ENCODE measurements at regions not wholly inside any gene's neighbourhood (a gene's known extent, or its start where the extent isn't known, plus 50 kb on each side); places are given as distances from the start of the nearest gene placed in this dataset.

DNA sequence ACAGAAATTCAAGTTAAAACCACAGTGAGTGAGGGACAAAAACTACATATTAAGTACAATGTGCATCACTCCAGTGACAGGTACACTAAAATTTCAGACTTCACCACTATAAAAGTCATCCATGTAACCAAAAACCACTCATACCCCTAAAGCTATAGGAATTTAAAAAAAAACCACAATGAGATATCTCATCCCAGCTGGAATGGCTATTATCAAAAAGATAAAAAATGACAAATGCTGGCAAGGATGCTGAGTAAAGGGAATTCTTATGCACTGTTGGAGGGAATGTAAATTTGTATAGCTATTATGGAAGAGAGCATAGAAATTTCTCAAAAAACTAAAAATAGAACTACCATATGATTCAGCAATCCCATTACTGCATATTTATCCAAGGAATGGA lies 171.1 kb downstream of the HHIP start:
- Mint-ChIP-seq H3K27ac (ENCODE audit: unreplicated experiment) (no peak overlapping the region), H3K4me3 (ENCODE audit: unreplicated experiment) (no peak overlapping the region), H3K4me1 (ENCODE audit: unreplicated experiment) (no peaks in the 10 kb centered on the region), H3K36me3 (ENCODE audit: low read depth, unreplicated experiment) (no peaks in the 10 kb centered on the region), H3K9me3 (ENCODE audit: unreplicated experiment) (no peaks in the 10 kb centered on the region), H3K27me3 (ENCODE audit: unreplicated experiment) (no peaks in the 10 kb centered on the region)
- DNase-seq (ENCODE audit: low spot score) = no peak
- TF ChIP-seq, protein P1, sequence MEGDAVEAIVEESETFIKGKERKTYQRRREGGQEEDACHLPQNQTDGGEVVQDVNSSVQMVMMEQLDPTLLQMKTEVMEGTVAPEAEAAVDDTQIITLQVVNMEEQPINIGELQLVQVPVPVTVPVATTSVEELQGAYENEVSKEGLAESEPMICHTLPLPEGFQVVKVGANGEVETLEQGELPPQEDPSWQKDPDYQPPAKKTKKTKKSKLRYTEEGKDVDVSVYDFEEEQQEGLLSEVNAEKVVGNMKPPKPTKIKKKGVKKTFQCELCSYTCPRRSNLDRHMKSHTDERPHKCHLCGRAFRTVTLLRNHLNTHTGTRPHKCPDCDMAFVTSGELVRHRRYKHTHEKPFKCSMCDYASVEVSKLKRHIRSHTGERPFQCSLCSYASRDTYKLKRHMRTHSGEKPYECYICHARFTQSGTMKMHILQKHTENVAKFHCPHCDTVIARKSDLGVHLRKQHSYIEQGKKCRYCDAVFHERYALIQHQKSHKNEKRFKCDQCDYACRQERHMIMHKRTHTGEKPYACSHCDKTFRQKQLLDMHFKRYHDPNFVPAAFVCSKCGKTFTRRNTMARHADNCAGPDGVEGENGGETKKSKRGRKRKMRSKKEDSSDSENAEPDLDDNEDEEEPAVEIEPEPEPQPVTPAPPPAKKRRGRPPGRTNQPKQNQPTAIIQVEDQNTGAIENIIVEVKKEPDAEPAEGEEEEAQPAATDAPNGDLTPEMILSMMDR (IDR thresholded peaks at IDR 0.05; ENCODE audit: unreplicated experiment) = no peak

GRCh38 chr4:144818136-144818535 lies 172.2 kb downstream of the HHIP start:
- Mint-ChIP-seq H3K36me3 (ENCODE audit: low read depth, unreplicated experiment) (no peaks in the 10 kb centered on the region), H3K27me3 (ENCODE audit: unreplicated experiment) (no peaks in the 10 kb centered on the region), H3K27ac (ENCODE audit: unreplicated experiment) (no peak overlapping the region), H3K4me1 (ENCODE audit: unreplicated experiment) (no peaks in the 10 kb centered on the region), H3K9me3 (ENCODE audit: unreplicated experiment) (no peaks in the 10 kb centered on the region), H3K4me3 (ENCODE audit: unreplicated experiment) (no peak overlapping the region)
- TF ChIP-seq, protein P1 (IDR thresholded peaks at IDR 0.05; ENCODE audit: unreplicated experiment) = no peak
- no peak for DNase-seq (ENCODE audit: low spot score)

- TF ChIP-seq, protein P1 (IDR thresholded peaks at IDR 0.05; ENCODE audit: unreplicated experiment) = no peak
- no peaks in the 10 kb centered on the region for H3K4me1 Mint-ChIP-seq (ENCODE audit: unreplicated experiment)
- H3K27ac Mint-ChIP-seq (ENCODE audit: unreplicated experiment) = no peak overlapping the region
- no peaks in the 10 kb centered on the region for H3K36me3 Mint-ChIP-seq (ENCODE audit: low read depth, unreplicated experiment)
- no peak overlapping the region for H3K4me3 Mint-ChIP-seq (ENCODE audit: unreplicated experiment)
- DNase-seq (ENCODE audit: low spot score) = no peak
- no peaks in the 10 kb centered on the region for H3K9me3 Mint-ChIP-seq (ENCODE audit: unreplicated experiment)
- H3K27me3 Mint-ChIP-seq (ENCODE audit: unreplicated experiment) = no peaks in the 10 kb centered on the region
These were observed 173.6 kb downstream of the HHIP start for GRCh38 chr4:144819591-144819990.

DNA sequence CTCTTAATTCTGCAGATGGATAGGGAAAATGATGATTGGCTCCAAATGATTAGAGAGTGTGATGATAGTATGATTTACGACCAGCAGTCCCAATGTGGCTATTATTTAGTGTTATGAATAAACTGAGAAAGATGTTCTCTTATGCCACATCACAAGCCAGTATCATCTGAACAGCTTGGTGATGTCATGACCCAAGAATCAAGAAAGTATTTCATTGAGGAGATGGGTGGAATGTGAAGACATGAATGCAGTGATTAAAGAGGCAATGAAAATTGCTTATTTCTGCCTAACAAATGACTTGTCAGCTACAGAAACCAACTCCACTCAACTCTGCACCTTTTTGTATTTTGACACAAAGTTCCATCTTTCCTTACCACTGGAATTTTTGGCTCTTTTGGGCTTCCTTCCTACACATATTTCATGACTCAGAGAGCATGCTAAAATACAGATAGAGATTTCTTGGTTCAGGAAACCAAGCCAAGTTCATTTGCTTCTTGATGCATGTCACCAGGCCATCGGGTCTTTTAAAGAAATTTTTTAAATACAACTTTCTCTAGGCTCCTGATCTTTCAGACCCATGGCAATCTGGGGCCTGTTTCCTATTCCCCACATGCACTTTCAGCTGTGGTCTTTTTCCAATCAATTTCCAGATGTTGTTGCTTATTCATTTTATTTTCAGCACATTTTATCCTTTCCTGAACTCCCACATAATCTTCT lies 174.2 kb downstream of the HHIP start:
- Mint-ChIP-seq H3K9me3 (ENCODE audit: unreplicated experiment) (no peaks in the 10 kb centered on the region), H3K4me1 (ENCODE audit: unreplicated experiment) (no peaks in the 10 kb centered on the region), H3K4me3 (ENCODE audit: unreplicated experiment) (no peak overlapping the region), H3K27ac (ENCODE audit: unreplicated experiment) (no peak overlapping the region), H3K27me3 (ENCODE audit: unreplicated experiment) (no peaks in the 10 kb centered on the region), H3K36me3 (ENCODE audit: low read depth, unreplicated experiment) (no peaks in the 10 kb centered on the region)
- no peak for DNase-seq (ENCODE audit: low spot score)
- TF ChIP-seq, protein P1 (IDR thresholded peaks at IDR 0.05; ENCODE audit: unreplicated experiment) = no peak

GRCh38 chr4:144820728-144821085 lies 174.8 kb downstream of the HHIP start:
- H3K36me3 Mint-ChIP-seq (ENCODE audit: low read depth, unreplicated experiment) = no peaks in the 10 kb centered on the region
- DNase-seq (ENCODE audit: low spot score) = no peak
- no peaks in the 10 kb centered on the region for H3K27me3 Mint-ChIP-seq (ENCODE audit: unreplicated experiment)
- no peak overlapping the region for H3K4me3 Mint-ChIP-seq (ENCODE audit: unreplicated experiment)
- H3K27ac Mint-ChIP-seq (ENCODE audit: unreplicated experiment) = no peak overlapping the region
- TF ChIP-seq, protein P1 (IDR thresholded peaks at IDR 0.05; ENCODE audit: unreplicated experiment) = no peak
- H3K9me3 Mint-ChIP-seq (ENCODE audit: unreplicated experiment) = no peaks in the 10 kb centered on the region
- no peaks in the 10 kb centered on the region for H3K4me1 Mint-ChIP-seq (ENCODE audit: unreplicated experiment)

Data from endothelial cell (in vitro differentiated cells).